WTC11 (cell line): ENCODE measurements at regions not wholly inside any gene's neighbourhood (a gene's known extent, or its start where the extent isn't known, plus 50 kb on each side); places are given as distances from the start of the nearest gene placed in this dataset. TPM values are rescaled to one million over a fixed set of nuclear protein-coding genes. Genes with fewer than 3 reads are reported as not detected.

Source experiments
- ATAC-seq: fragments of 200-7000 bp; cut with Tn5 transposase; 2 replicates; pipeline ENCODE4 v1.10.0; 2021; ENCODE audit warnings: mild to moderate bottlenecking, moderate library complexity
- CTCF ChIA-PET: fragments of 300-600 bp; sonication (Branson Sonifier 250); formaldehyde crosslinking; loops from one replicate; lab custom pipeline; 2021; ENCODE audit warnings: antibody characterized with exemption; lab: Charles Lee
- POLR2A ChIA-PET: fragments of 350-600 bp; sonication (Branson Sonifier 250); formaldehyde crosslinking; loops from one replicate; lab custom pipeline; 2021; ENCODE audit warnings: antibody characterized with exemption; lab: Charles Lee
- DNase-seq: peaks from one replicate; pipeline ENCODE4 v3.0.0; 2021; ENCODE audit warnings: low spot score
- H3K27ac Mint-ChIP-seq: 2 replicates; pipeline ENCODE4 v1.8.0; 2021; ENCODE audit warnings: mixed read lengths
- H3K27me3 Mint-ChIP-seq: 2 replicates; pipeline ENCODE4 v1.8.0; 2021; ENCODE audit warnings: low read depth, mild to moderate bottlenecking, moderate library complexity, mixed read lengths
- H3K36me3 Mint-ChIP-seq: 2 replicates; pipeline ENCODE4 v1.8.0; 2021; ENCODE audit warnings: mixed read lengths
- H3K4me1 Mint-ChIP-seq: 2 replicates; pipeline ENCODE4 v1.8.0; 2022; ENCODE audit warnings: mixed read lengths
- H3K4me3 Mint-ChIP-seq: 2 replicates; pipeline ENCODE4 v1.8.0; 2021; ENCODE audit warnings: mild to moderate bottlenecking, moderate library complexity, mixed read lengths
- H3K9me3 Mint-ChIP-seq: 2 replicates; pipeline ENCODE4 v1.8.0; 2021; ENCODE audit warnings: mixed read lengths
- CBFB ChIP-seq: sonication (generic); formaldehyde crosslinking; IDR thresholded peaks from 2 replicates; pipeline ENCODE4 v1.8.1; 2022; ENCODE audit warnings: mild to moderate bottlenecking, low read depth, missing genetic modification reagents
- CREB1 ChIP-seq: sonication (generic); formaldehyde crosslinking; IDR thresholded peaks from 2 replicates; pipeline ENCODE4 v1.8.0; 2023; ENCODE audit warnings: mild to moderate bottlenecking, missing genetic modification reagents
- ETV6 ChIP-seq: sonication (generic); formaldehyde crosslinking; IDR thresholded peaks from 2 replicates; pipeline ENCODE4 v1.8.1; 2022; ENCODE audit warnings: mild to moderate bottlenecking, missing genetic modification reagents
- FOXJ3 ChIP-seq: sonication (generic); formaldehyde crosslinking; IDR thresholded peaks from 2 replicates; pipeline ENCODE4 v1.9.0; 2021; ENCODE audit warnings: missing genetic modification reagents, mild to moderate bottlenecking, borderline replicate concordance
- GABPB1 ChIP-seq: sonication (generic); formaldehyde crosslinking; IDR thresholded peaks from 2 replicates; pipeline ENCODE4 v1.8.1; 2023; ENCODE audit warnings: mild to moderate bottlenecking, missing genetic modification reagents
- IRF2 ChIP-seq: sonication (generic); formaldehyde crosslinking; IDR thresholded peaks from 2 replicates; pipeline ENCODE4 v1.8.0; 2022; ENCODE audit warnings: low read depth, missing genetic modification reagents, borderline replicate concordance
- KAT7 ChIP-seq: sonication (generic); formaldehyde crosslinking; IDR thresholded peaks from 2 replicates; pipeline ENCODE4 v1.8.1; 2023; ENCODE audit warnings: missing genetic modification reagents, mild to moderate bottlenecking, borderline replicate concordance
- NR3C1 ChIP-seq: sonication (generic); formaldehyde crosslinking; conservative IDR thresholded peaks from 2 replicates; pipeline ENCODE4 v1.8.1; 2023; ENCODE audit warnings: low read depth, mild to moderate bottlenecking, missing genetic modification reagents
- SMAD4 ChIP-seq: sonication (generic); formaldehyde crosslinking; IDR thresholded peaks from 2 replicates; pipeline ENCODE4 v1.8.0; 2022; ENCODE audit warnings: mild to moderate bottlenecking, missing genetic modification reagents
- TCF7 ChIP-seq: sonication (generic); formaldehyde crosslinking; IDR thresholded peaks from 2 replicates; pipeline ENCODE4 v1.8.0; 2022; ENCODE audit warnings: mild to moderate bottlenecking, low read depth, missing genetic modification reagents, moderate library complexity
- ZNF317 ChIP-seq: sonication (generic); formaldehyde crosslinking; IDR thresholded peaks from 2 replicates; pipeline ENCODE4 v1.8.1; 2023; ENCODE audit warnings: low read depth, mild to moderate bottlenecking, moderate library complexity, missing genetic modification reagents, borderline replicate concordance
- ZNF671 ChIP-seq: fragments of 250-450 bp; sonication (Bioruptor Pico); IDR thresholded peaks from 2 replicates; pipeline ENCODE4 v1.8.0; 2021; ENCODE audit warnings: mild to moderate bottlenecking
- microRNA-seq: library from miRNA; unstranded; fragments of <30 nt; microRNA quantifications from one replicate; pipeline ENCODE4 v1.2.0, GENCODE V29; 2022; ENCODE audit warnings: borderline number of aligned reads

GRCh38 chrX:108811891-108812290 is 75.5 kb upstream of the IRS4 start:
- TF ChIP-seq SMAD4 (CRISPR knock-in tag) (no peak), IRF2 (CRISPR knock-in tag) (no peak), ZNF317 (CRISPR knock-in tag) (no peak), CBFB (CRISPR knock-in tag) (no peak), ZNF671 (CRISPR knock-in tag) (no peak), NR3C1 (CRISPR knock-in tag) (no peak), KAT7 (CRISPR knock-in tag) (no peak), CREB1 (CRISPR knock-in tag) (no peak)
- no peaks in the 10 kb centered on the region for H3K36me3 Mint-ChIP-seq
- ChIA-PET CTCF (interaction anchor here (1.0 to 1.3 kb wide), 2 partner anchors 11 to 112 kb away, joined by 3 read pairs; no protein-coding TSS in a partner anchor), POLR2A (no interaction called here)
- peak; percentile 86 for ATAC-seq
- peak; percentile 20 for DNase-seq
- no peaks in the 10 kb centered on the region for H3K27me3 Mint-ChIP-seq
- H3K27ac Mint-ChIP-seq: no peak overlapping the region
- H3K4me1 Mint-ChIP-seq: no peaks in the 10 kb centered on the region
- H3K9me3 Mint-ChIP-seq: peaks cover 23% of the 10 kb centered on the region
- no peak overlapping the region for H3K4me3 Mint-ChIP-seq

- H3K9me3 Mint-ChIP-seq: peaks cover 16% of the 10 kb centered on the region
- no peak for TF ChIP-seq ETV6 (CRISPR knock-in tag)
- TF ChIP-seq TCF7 (CRISPR knock-in tag): no peak
- no peak for TF ChIP-seq FOXJ3
- TF ChIP-seq GABPB1 (CRISPR knock-in tag): no peak
- CTCF ChIA-PET: no interaction called here
- no peak overlapping the region for H3K27ac Mint-ChIP-seq
- DNase-seq (no peak), ATAC-seq (peak; percentile 30; the same call in 1 of the 2 replicates)
- H3K27me3 Mint-ChIP-seq: no peaks in the 10 kb centered on the region; the same call in 1 of the 2 replicates
- no peak overlapping the region for H3K4me3 Mint-ChIP-seq
- H3K4me1 Mint-ChIP-seq: no peaks in the 10 kb centered on the region
- H3K36me3 Mint-ChIP-seq: peaks cover 2% of the 10 kb centered on the region; the same call in 1 of the 2 replicates
- POLR2A ChIA-PET: no interaction called here
Observed at GRCh38 chrX:108795240-108795639, 58.9 kb upstream of the IRS4 start.

Small RNA genes in the stretch of these regions (microRNA-seq; reads per million reads assigned to microRNA genes)
- gene MIR6087: not detected
